Keratinocyte (primary cell): ENCODE measurements at regions not wholly inside any gene's neighbourhood (a gene's known extent, or its start where the extent isn't known, plus 50 kb on each side); places are given as distances from the start of the nearest gene placed in this dataset.

ENCODE experiments used
- CTCF ChIP-seq, 3 experiments: IDR thresholded peaks in 1 of 3; conservative IDR thresholded peaks in 1 of 3; optimal IDR thresholded peaks in 1 of 3; 2 replicates in 2 of 3; 3 replicates in 1 of 3; pipeline versions ENCODE3 to v1.5.1; 2011; ENCODE audit warnings: low read length in 3 of 3, mild to moderate bottlenecking in 3 of 3, moderate library complexity in 2 of 3, control low read depth in 1 of 3, inconsistent platforms in 1 of 3; ENCODE audit not compliant: insufficient read depth in 2 of 3; ENCODE audit errors: extremely low read depth in 1 of 3
- EZH2 ChIP-seq: IDR thresholded peaks from one replicate; pipeline ENCODE4 v1.6.1; 2012; ENCODE audit warnings: inconsistent platforms, mild to moderate bottlenecking, low read length, moderate library complexity

GRCh38 chr16:9260666-9261065 is 169.2 kb downstream of the HAPSTR1 start:
- TF ChIP-seq CTCF (optimal IDR thresholded peaks at IDR 0.05 in 1 of 3, IDR thresholded peaks at IDR 0.05 in 1 of 3, conservative IDR thresholded peaks at IDR 0.05 in 1 of 3; ENCODE audit: extremely low read depth in 1 of 3, insufficient read depth in 2 of 3, low read length in 3 of 3) (no peak), EZH2 (no peak)
